ENCODE measurements at regions not wholly inside any gene's neighbourhood (a gene's known extent, or its start where the extent isn't known, plus 50 kb on each side); places are given as distances from the start of the nearest gene placed in this dataset.

DNA sequence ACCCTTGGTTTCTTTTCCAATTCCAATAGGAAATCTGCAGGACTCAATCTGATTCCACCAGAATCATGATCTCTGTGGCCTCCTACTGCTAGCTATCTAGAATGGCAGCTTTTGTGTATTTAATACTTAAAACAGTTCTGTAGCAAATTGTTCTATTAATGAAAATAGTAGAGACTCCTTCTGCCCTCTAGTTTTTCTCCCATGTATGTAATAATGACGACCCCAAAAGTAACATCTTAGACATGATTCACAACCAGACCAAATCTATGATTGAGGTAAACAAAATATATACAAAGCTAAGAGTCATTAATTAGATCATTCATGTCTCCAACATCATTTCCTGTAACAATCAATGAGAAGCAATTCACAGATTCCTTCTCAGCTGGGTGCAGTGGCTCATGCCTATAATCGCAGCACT lies 259.1 kb upstream of the MKLN1 start:
- no peaks in the 10 kb centered on the region for H3K27me3 ChIP-seq
- H3K36me3 ChIP-seq, result peaks cover 0 to 56% (median 13%) of the 10 kb centered on the region in 11 experiments; a peak in 17 of 22 replicates
- H3K9ac ChIP-seq, result no peak overlapping the region
- H4K20me1 ChIP-seq, result peaks cover 0 to 100% (median 51%) of the 10 kb centered on the region in 11 experiments; a peak in 16 of 22 replicates
- no peak overlapping the region for H3K27ac ChIP-seq
- H3K4me3 ChIP-seq, result no peak overlapping the region
- H3K9me3 ChIP-seq (replicated peaks in 1 of 11), result peaks cover 0 to 11% (median 10%) of the 10 kb centered on the region in 11 experiments; a peak in 15 of 22 replicates
- no peak for TF ChIP-seq Cebpa-rat (IDR thresholded peaks at IDR 0.05)
- no peak overlapping the region for H3K4me2 ChIP-seq
- H3K4me1 ChIP-seq, result peaks cover 0 to 21% (median 6%) of the 10 kb centered on the region in 10 experiments; a peak in 10 of 20 replicates

- peaks cover 0 to 36% (median 6%) of the 10 kb centered on the region in 10 experiments; a peak in 10 of 20 replicates for H3K4me1 ChIP-seq
- peaks cover 0 to 26% (median 13%) of the 10 kb centered on the region in 11 experiments; a peak in 16 of 22 replicates for H3K9me3 ChIP-seq (replicated peaks in 1 of 11)
- no peak for TF ChIP-seq Cebpa-rat (IDR thresholded peaks at IDR 0.05)
- H3K4me3 ChIP-seq, result no peak overlapping the region
- H3K9ac ChIP-seq, result no peak overlapping the region
- no peak overlapping the region for H3K27ac ChIP-seq
- 0 out of 22 replicates have a peak overlapping the region, but pooled peaks of 2 of the 11 experiments have one; percentile 12 to 30 for H3K4me2 ChIP-seq
- peaks cover 0 to 100% (median 56%) of the 10 kb centered on the region in 11 experiments; a peak in 17 of 22 replicates for H4K20me1 ChIP-seq
- no peaks in the 10 kb centered on the region for H3K27me3 ChIP-seq
- peaks cover 0 to 63% (median 34%) of the 10 kb centered on the region in 11 experiments; a peak in 17 of 22 replicates for H3K36me3 ChIP-seq
Observed at GRCh38 chr7:131071786-131072504, 255.7 kb upstream of the MKLN1 start.

DNA sequence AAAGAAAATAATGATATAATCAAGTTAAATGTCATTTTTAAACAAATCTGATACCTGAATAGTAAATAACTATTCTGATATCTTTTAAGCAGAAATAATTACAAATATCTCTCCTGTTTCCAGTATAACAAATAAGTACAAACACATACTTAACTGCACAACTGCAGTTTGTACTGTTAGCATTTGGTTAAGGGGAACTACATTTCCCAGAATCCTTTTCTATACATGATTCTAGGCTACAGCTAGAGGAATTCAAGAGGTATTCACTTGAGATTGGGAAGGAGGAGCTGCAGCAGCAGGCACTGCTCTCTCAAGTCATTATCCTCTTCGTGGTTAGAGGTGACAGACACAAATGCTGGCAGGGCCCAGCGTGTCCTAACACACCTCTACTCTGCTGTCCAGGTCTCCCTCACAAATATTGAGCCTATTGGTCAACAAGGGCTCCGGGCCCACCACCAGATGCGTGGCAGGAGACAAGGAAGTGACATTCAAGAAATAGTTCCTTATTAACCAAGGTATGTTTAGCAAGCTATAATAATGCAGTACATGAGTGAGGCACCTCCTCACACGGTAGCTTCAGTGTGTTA lies 255.1 kb upstream of the MKLN1 start:
- H3K27me3 ChIP-seq, result no peaks in the 10 kb centered on the region
- TF ChIP-seq Cebpa-rat (IDR thresholded peaks at IDR 0.05), result no peak
- H4K20me1 ChIP-seq, result peaks cover 0 to 100% (median 51%) of the 10 kb centered on the region in 11 experiments; a peak in 17 of 22 replicates
- H3K36me3 ChIP-seq, result peaks cover 0 to 60% (median 29%) of the 10 kb centered on the region in 11 experiments; a peak in 17 of 22 replicates
- no peak overlapping the region for H3K4me3 ChIP-seq
- H3K4me1 ChIP-seq, result peaks cover 0 to 36% (median 5%) of the 10 kb centered on the region in 10 experiments; a peak in 9 of 20 replicates
- peak overlapping the region in 2 of 11 experiments; percentile 22 to 27; a peak in 1 of 22 replicates for H3K4me2 ChIP-seq
- peaks cover 0 to 26% (median 13%) of the 10 kb centered on the region in 11 experiments; a peak in 16 of 22 replicates for H3K9me3 ChIP-seq (replicated peaks in 1 of 11)
- no peak overlapping the region for H3K9ac ChIP-seq
- no peak overlapping the region for H3K27ac ChIP-seq

DNA sequence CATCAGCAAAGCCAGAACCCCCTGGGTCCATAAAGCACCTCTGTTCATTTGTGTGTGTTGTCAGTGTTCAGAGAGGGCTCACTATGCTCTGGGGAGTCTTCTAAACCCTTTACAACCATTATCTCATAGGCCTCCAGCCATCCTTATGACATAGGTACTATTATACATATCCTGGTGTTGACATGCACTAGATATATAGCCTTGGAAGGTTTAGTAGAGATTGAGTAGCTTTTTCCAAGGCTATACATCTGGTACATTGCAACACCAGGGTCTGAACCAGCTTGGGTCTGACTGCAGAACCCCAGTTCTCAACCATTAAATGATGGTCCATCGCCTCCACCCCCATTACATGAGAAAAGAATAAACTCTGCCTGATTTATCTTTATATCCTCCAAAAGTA lies 253.6 kb upstream of the MKLN1 start:
- no peak overlapping the region for H3K27ac ChIP-seq
- no peak for TF ChIP-seq Cebpa-rat (IDR thresholded peaks at IDR 0.05)
- peaks cover 0 to 26% (median 13%) of the 10 kb centered on the region in 11 experiments; a peak in 16 of 22 replicates for H3K9me3 ChIP-seq (replicated peaks in 1 of 11)
- H3K4me1 ChIP-seq, result peaks cover 0 to 36% (median 4%) of the 10 kb centered on the region in 10 experiments; a peak in 8 of 20 replicates
- no peaks in the 10 kb centered on the region for H3K27me3 ChIP-seq
- peaks cover 0 to 63% (median 35%) of the 10 kb centered on the region in 11 experiments; a peak in 17 of 22 replicates for H3K36me3 ChIP-seq
- no peak overlapping the region for H3K9ac ChIP-seq
- no peak overlapping the region for H3K4me3 ChIP-seq
- H4K20me1 ChIP-seq, result peaks cover 0 to 100% (median 51%) of the 10 kb centered on the region in 11 experiments; a peak in 16 of 22 replicates
- H3K4me2 ChIP-seq, result no peak overlapping the region

DNA sequence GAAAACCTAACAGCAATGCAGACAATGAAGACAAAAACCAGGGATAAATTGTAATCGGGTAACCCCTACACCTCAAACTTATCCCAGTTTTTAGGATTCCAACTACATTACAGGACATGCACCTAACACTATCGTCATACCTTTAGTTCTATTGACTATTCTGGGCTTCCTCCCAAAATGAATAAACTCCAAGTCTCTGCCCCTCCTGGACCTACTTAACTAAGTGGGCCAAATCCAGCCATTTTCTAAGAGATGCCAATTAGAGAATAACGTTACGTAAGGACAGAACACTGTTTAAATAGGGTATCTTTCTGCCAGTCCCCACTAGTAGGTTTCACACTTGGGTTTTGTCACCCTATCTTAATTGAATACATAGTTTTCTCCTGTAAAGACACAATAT lies 253.1 kb upstream of the MKLN1 start:
- Histone ChIP-seq H3K27me3 (no peaks in the 10 kb centered on the region), H3K27ac (no peak overlapping the region), H4K20me1 (peaks cover 0 to 100% (median 51%) of the 10 kb centered on the region in 11 experiments; a peak in 16 of 22 replicates), H3K9ac (no peak overlapping the region), H3K9me3 (replicated peaks in 1 of 11) (peaks cover 0 to 26% (median 13%) of the 10 kb centered on the region in 11 experiments; a peak in 16 of 22 replicates), H3K4me2 (no peak overlapping the region), H3K4me3 (no peak overlapping the region), H3K4me1 (peaks cover 0 to 33% (median 3%) of the 10 kb centered on the region in 10 experiments; a peak in 7 of 20 replicates), H3K36me3 (peaks cover 0 to 68% (median 38%) of the 10 kb centered on the region in 11 experiments; a peak in 17 of 22 replicates)
- TF ChIP-seq Cebpa-rat (IDR thresholded peaks at IDR 0.05), result no peak

DNA sequence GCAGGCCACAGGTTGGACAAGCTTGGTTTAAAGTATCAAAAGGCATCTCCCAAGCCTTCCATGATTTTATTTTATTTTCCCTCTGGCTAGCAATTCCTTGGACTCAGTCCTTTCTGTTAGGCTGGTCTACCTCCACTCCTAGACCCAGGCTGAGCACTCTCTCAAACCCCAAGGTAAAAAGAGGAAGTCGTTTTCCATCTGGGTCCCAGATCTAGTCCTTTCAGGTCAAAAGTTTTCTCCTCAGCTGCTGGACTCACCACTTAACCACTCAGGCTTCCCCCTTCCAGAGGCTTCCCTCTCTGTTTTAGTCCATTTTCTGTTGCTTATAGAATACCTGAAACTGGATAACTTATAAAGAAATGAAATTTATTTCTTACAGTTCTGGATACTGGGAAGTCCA lies 252.3 kb upstream of the MKLN1 start:
- Histone ChIP-seq H3K9me3 (replicated peaks in 1 of 11) (peaks cover 0 to 26% (median 13%) of the 10 kb centered on the region in 11 experiments; a peak in 16 of 22 replicates), H3K27ac (no peak overlapping the region), H3K36me3 (peaks cover 0 to 76% (median 46%) of the 10 kb centered on the region in 11 experiments; a peak in 17 of 22 replicates), H3K4me3 (no peak overlapping the region), H3K9ac (no peak overlapping the region), H3K4me1 (peaks cover 0 to 28% (median 3%) of the 10 kb centered on the region in 10 experiments; a peak in 6 of 20 replicates), H3K27me3 (no peaks in the 10 kb centered on the region), H3K4me2 (no peak overlapping the region), H4K20me1 (peaks cover 0 to 100% (median 52%) of the 10 kb centered on the region in 11 experiments; a peak in 17 of 22 replicates)
- TF ChIP-seq Cebpa-rat (IDR thresholded peaks at IDR 0.05), result no peak

DNA sequence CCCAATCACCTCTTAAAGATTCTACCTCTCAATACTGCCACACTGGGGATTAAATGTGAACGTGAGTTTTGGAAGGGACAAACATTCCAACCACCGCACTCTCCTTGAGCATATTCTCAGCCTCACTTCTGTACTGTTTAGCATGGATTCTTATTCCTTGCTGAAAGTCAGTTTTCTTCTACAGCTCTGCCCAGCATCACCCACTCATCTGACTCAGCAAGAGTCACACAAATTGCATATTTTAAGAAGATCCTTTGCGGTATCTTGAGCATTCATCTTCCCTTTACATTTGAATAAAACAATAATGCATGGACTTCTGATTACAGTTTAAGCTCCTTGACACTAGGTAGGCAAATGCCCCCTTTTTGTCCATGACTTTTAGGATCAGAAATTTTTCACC lies 251.6 kb upstream of the MKLN1 start:
- no peaks in the 10 kb centered on the region for H3K27me3 ChIP-seq
- peaks cover 0 to 100% (median 52%) of the 10 kb centered on the region in 11 experiments; a peak in 17 of 22 replicates for H4K20me1 ChIP-seq
- no peak overlapping the region for H3K4me3 ChIP-seq
- H3K27ac ChIP-seq, result no peak overlapping the region
- no peak for TF ChIP-seq Cebpa-rat (IDR thresholded peaks at IDR 0.05)
- peak overlapping the region in 2 of 11 experiments; percentile 11 to 19; a peak in 2 of 22 replicates for H3K4me2 ChIP-seq
- no peak overlapping the region for H3K9ac ChIP-seq
- H3K36me3 ChIP-seq, result peaks cover 0 to 83% (median 51%) of the 10 kb centered on the region in 11 experiments; a peak in 17 of 22 replicates
- H3K4me1 ChIP-seq, result peaks cover 0 to 28% (median 3%) of the 10 kb centered on the region in 10 experiments; a peak in 6 of 20 replicates
- H3K9me3 ChIP-seq (replicated peaks in 1 of 11), result peaks cover 0 to 26% (median 13%) of the 10 kb centered on the region in 11 experiments; a peak in 16 of 22 replicates

DNA sequence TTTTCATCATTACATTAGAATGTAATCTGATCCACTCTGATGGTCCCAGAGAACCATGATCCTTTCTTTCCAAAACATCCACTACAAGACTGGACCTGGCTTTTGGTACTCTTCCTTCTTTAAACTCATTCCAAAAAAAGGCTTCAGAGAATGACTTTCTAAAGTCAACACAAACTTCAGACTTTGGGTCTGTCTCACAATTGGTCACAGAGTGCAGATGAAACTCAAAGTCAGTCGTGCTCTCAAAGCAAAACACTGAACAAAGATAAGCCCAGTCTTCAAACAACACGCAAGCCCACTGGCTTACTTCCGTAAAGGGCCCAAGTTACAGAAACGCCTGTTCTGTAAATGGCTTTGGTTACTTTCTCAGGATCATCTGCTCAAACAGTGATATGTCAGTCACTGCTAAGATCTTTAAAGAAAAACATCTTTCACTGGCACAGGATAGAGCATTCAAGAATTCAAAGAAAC lies 250.9 kb upstream of the MKLN1 start:
- peaks cover 0 to 100% (median 59%) of the 10 kb centered on the region in 11 experiments; a peak in 17 of 22 replicates for H4K20me1 ChIP-seq
- H3K9ac ChIP-seq, result no peak overlapping the region
- no peak for TF ChIP-seq Cebpa-rat (IDR thresholded peaks at IDR 0.05)
- peaks cover 0 to 26% (median 13%) of the 10 kb centered on the region in 11 experiments; a peak in 16 of 22 replicates for H3K9me3 ChIP-seq (replicated peaks in 1 of 11)
- H3K27me3 ChIP-seq, result no peaks in the 10 kb centered on the region
- H3K27ac ChIP-seq, result no peak overlapping the region
- peaks cover 0 to 28% (median 3%) of the 10 kb centered on the region in 10 experiments; a peak in 6 of 20 replicates for H3K4me1 ChIP-seq
- peaks cover 0 to 90% (median 51%) of the 10 kb centered on the region in 11 experiments; a peak in 17 of 22 replicates for H3K36me3 ChIP-seq
- no peak overlapping the region for H3K4me3 ChIP-seq
- no peak overlapping the region; a peak in 1 of 22 replicates for H3K4me2 ChIP-seq

All from BLaER1 treated with 17β-estradiol and CSF1 and Interleukin-3, amounts not matched to agents 10 nM and 100 nM (cell line).